ENCODE measurements at regions not wholly inside any gene's neighbourhood (a gene's known extent, or its start where the extent isn't known, plus 50 kb on each side); places are given as distances from the start of the nearest gene placed in this dataset.

GRCh38 chr2:118529908-118530599, 317.4 kb downstream of the EN1 start:
- no peak overlapping the region for H3K4me3 ChIP-seq (replicated peaks in 1 of 2; ENCODE audit: low read depth in 2 of 2, low read length in 2 of 2)
- no peak for DNase-seq (ENCODE audit: low read depth in 2 of 2)
- TF ChIP-seq CTCF (IDR thresholded peaks at IDR 0.05; ENCODE audit: low read depth, low read length) = no peak

DNA sequence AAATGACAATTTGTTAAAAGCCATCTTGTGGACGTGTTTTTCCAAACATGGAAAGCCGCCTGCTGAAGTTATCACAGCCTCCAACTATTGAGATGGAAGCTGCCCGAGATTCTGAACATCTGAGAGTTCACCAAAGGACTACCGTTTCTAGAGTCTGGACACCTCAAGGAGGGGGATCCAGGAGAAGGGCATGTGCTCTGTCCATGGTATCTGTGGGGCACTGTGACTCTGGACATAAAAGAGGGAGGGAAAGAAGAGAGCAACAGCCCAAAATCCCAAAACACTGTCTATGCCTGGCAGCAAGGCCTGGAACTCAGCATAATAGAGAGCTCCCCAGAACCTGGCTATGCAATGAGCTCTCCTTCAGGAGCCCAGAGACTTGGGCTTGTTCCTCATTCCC, 319.9 kb downstream of the EN1 start:
- no peak overlapping the region for H3K4me3 ChIP-seq (replicated peaks in 1 of 2; ENCODE audit: low read depth in 2 of 2, low read length in 2 of 2)
- no peak for DNase-seq (ENCODE audit: low read depth in 2 of 2)
- TF ChIP-seq CTCF (IDR thresholded peaks at IDR 0.05; ENCODE audit: low read depth, low read length) = no peak

- no peak for DNase-seq (ENCODE audit: low read depth in 2 of 2)
- no peak for TF ChIP-seq CTCF (IDR thresholded peaks at IDR 0.05; ENCODE audit: low read depth, low read length)
- H3K4me3 ChIP-seq (replicated peaks in 1 of 2; ENCODE audit: low read depth in 2 of 2, low read length in 2 of 2) = no peak overlapping the region
Measured at GRCh38 chr2:118525346-118525745, 322.1 kb downstream of the EN1 start.

- H3K4me3 ChIP-seq (replicated peaks in 1 of 2; ENCODE audit: low read depth in 2 of 2, low read length in 2 of 2) = no peak overlapping the region
- TF ChIP-seq CTCF (IDR thresholded peaks at IDR 0.05; ENCODE audit: low read depth, low read length) = no peak
- DNase-seq (ENCODE audit: low read depth in 2 of 2) = no peak
Measured at GRCh38 chr2:118524911-118525310, 322.5 kb downstream of the EN1 start.

- no peak overlapping the region for H3K4me3 ChIP-seq (replicated peaks in 1 of 2; ENCODE audit: low read depth in 2 of 2, low read length in 2 of 2)
- no peak for DNase-seq (ENCODE audit: low read depth in 2 of 2)
- no peak for TF ChIP-seq CTCF (IDR thresholded peaks at IDR 0.05; ENCODE audit: low read depth, low read length)
Measured at GRCh38 chr2:118523761-118524160, 323.7 kb downstream of the EN1 start.

DNA sequence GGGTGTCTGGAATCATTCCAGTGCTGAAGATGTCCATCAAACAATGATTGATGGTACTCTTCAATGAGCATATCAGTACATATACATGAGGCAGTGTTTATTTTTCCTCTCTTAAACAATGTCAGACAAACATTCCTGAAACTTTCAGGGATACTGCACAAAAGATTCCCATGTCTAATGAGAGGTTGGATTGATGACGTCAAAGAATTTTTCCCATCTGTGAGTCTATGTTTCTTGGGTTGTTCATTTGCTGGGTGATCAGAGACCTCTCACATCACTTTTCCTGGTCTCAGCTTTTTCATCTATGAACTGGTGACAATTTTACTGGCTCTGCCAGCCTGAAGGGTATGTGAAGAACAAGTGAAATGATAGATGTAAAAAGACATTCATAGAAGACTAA, 325.5 kb downstream of the EN1 start:
- no peak for TF ChIP-seq CTCF (IDR thresholded peaks at IDR 0.05; ENCODE audit: low read depth, low read length)
- H3K4me3 ChIP-seq (replicated peaks in 1 of 2; ENCODE audit: low read depth in 2 of 2, low read length in 2 of 2) = no peak overlapping the region
- no peak for DNase-seq (ENCODE audit: low read depth in 2 of 2)

- no peak for TF ChIP-seq CTCF (IDR thresholded peaks at IDR 0.05; ENCODE audit: low read depth, low read length)
- H3K4me3 ChIP-seq (replicated peaks in 1 of 2; ENCODE audit: low read depth in 2 of 2, low read length in 2 of 2) = no peak overlapping the region
- DNase-seq (ENCODE audit: low read depth in 2 of 2) = no peak
Measured at GRCh38 chr2:118521272-118521671, 326.2 kb downstream of the EN1 start.

Measured in cardiac fibroblast (primary cell).